ENCODE measurements at regions not wholly inside any gene's neighbourhood (a gene's known extent, or its start where the extent isn't known, plus 50 kb on each side); places are given as distances from the start of the nearest gene placed in this dataset.

- DNase-seq: peak; percentile 54
Observed at GRCh38 chr10:62634576-62634975, 169.9 kb upstream of the ADO start.

- DNase-seq: peak; percentile 84
Observed at GRCh38 chr10:62635127-62635526, 169.4 kb upstream of the ADO start.

GRCh38 chr10:62636825-62637248 is 167.7 kb upstream of the ADO start:
- DNase-seq: no peak

- peak; percentile 91 for DNase-seq
Observed at GRCh38 chr10:62637249-62638061, 167.1 kb upstream of the ADO start.

- DNase-seq: peak; percentile 93
Observed at GRCh38 chr10:62638062-62638477, 166.4 kb upstream of the ADO start.

- DNase-seq: peak; percentile 32
Observed at GRCh38 chr10:62639144-62639543, 165.4 kb upstream of the ADO start.

GRCh38 chr10:62640411-62640810 is 164.1 kb upstream of the ADO start:
- DNase-seq: peak; percentile 87

GRCh38 chr10:62643606-62644587 is 160.6 kb upstream of the ADO start:
- DNase-seq: no peak

GRCh38 chr10:62647375-62648092 is 157.0 kb upstream of the ADO start:
- no peak for DNase-seq

- DNase-seq: peak; percentile 68
Observed at GRCh38 chr10:62648921-62649320, 155.6 kb upstream of the ADO start.

GRCh38 chr10:62650411-62650810 is 154.1 kb upstream of the ADO start:
- no peak for DNase-seq

- DNase-seq: no peak
Observed at GRCh38 chr10:62651341-62651740, 153.2 kb upstream of the ADO start.

- DNase-seq: no peak
Observed at GRCh38 chr10:62652114-62652513, 152.4 kb upstream of the ADO start.

GRCh38 chr10:62652564-62652963 is 152.0 kb upstream of the ADO start:
- DNase-seq: no peak

- DNase-seq: peak; percentile 82
Observed at GRCh38 chr10:62653254-62653653, 151.3 kb upstream of the ADO start.

GRCh38 chr10:62654966-62655336 is 149.6 kb upstream of the ADO start:
- no peak for DNase-seq

GRCh38 chr10:62655337-62655994 is 149.1 kb upstream of the ADO start:
- DNase-seq: no peak

- no peak for DNase-seq
Observed at GRCh38 chr10:62657244-62657835, 147.2 kb upstream of the ADO start.

- DNase-seq: no peak
Observed at GRCh38 chr10:62658516-62658915, 146.0 kb upstream of the ADO start.

GRCh38 chr10:62661143-62661542 is 143.4 kb upstream of the ADO start:
- DNase-seq: no peak

- peak; percentile 61 for DNase-seq
Observed at GRCh38 chr10:62662486-62662885, 142.0 kb upstream of the ADO start.

- no peak for DNase-seq
Observed at GRCh38 chr10:62665771-62666170, 138.7 kb upstream of the ADO start.

All from inflammatory macrophage treated with lipopolysaccharide for 4 hours (primary cell).